NCI-H460 (cell line): ENCODE measurements at regions not wholly inside any gene's neighbourhood (a gene's known extent, or its start where the extent isn't known, plus 50 kb on each side); places are given as distances from the start of the nearest gene placed in this dataset.

ENCODE experiments used
- DNase-seq: peaks from one replicate; pipeline ENCODE4 v3.0.0-alpha.2; 2016; ENCODE audit warnings: low read depth; ENCODE audit errors: extremely low read depth

- no peak for DNase-seq
These were observed 280.8 kb upstream of the ROPN1 start for GRCh38 chr3:124272605-124273151.

- no peak for DNase-seq
These were observed 281.7 kb upstream of the ROPN1 start for GRCh38 chr3:124273651-124274050.

GRCh38 chr3:124274051-124274450 lies 282.1 kb upstream of the ROPN1 start:
- no peak for DNase-seq

- no peak for DNase-seq
These were observed 283.5 kb upstream of the ROPN1 start for GRCh38 chr3:124275412-124275811.

- DNase-seq = no peak
These were observed 284.2 kb upstream of the ROPN1 start for GRCh38 chr3:124276133-124276532.

- no peak for DNase-seq
These were observed 284.7 kb upstream of the ROPN1 start for GRCh38 chr3:124276539-124277143.

GRCh38 chr3:124277144-124277890 lies 285.4 kb upstream of the ROPN1 start:
- DNase-seq = no peak

GRCh38 chr3:124281453-124282316 lies 289.8 kb upstream of the ROPN1 start:
- peak; percentile 40 for DNase-seq

GRCh38 chr3:124282751-124283651 lies 291.1 kb upstream of the ROPN1 start:
- no peak for DNase-seq

- DNase-seq = no peak
These were observed 291.7 kb upstream of the ROPN1 start for GRCh38 chr3:124283652-124284023.

GRCh38 chr3:124288996-124289395 lies 297.1 kb upstream of the ROPN1 start:
- no peak for DNase-seq

- no peak for DNase-seq
These were observed 299.1 kb upstream of the ROPN1 start for GRCh38 chr3:124291008-124291407.

GRCh38 chr3:124292329-124292728 lies 300.4 kb upstream of the ROPN1 start:
- DNase-seq = no peak

GRCh38 chr3:124293584-124293983 lies 301.7 kb upstream of the ROPN1 start:
- DNase-seq = no peak

- no peak for DNase-seq
These were observed 303.4 kb upstream of the ROPN1 start for GRCh38 chr3:124295362-124295761.

GRCh38 chr3:124296406-124296805 lies 304.5 kb upstream of the ROPN1 start:
- no peak for DNase-seq

- no peak for DNase-seq
These were observed 305.4 kb upstream of the ROPN1 start for GRCh38 chr3:124297062-124297980.

GRCh38 chr3:124298301-124298700 lies 306.4 kb upstream of the ROPN1 start:
- DNase-seq = no peak

GRCh38 chr3:124298951-124299350 lies 307.0 kb upstream of the ROPN1 start:
- no peak for DNase-seq
